NCI-H146 (cell line): ENCODE measurements at regions not wholly inside any gene's neighbourhood (a gene's known extent, or its start where the extent isn't known, plus 50 kb on each side); places are given as distances from the start of the nearest gene placed in this dataset.
A peak's percentile ranks its signal among the peaks of the same experiment; 100 is the strongest.

Experiments used
- DNase-seq: peaks from one replicate; lab custom pipeline; 2025; lab: John Stamatoyannopoulos, UW

- peak; percentile 92 for DNase-seq
These were observed 118.7 kb downstream of the BMP2 start for GRCh38 chr20:6886065-6886729.

- DNase-seq = no peak
These were observed 120.5 kb downstream of the BMP2 start for GRCh38 chr20:6887966-6888365.

- DNase-seq = no peak
These were observed 121.4 kb downstream of the BMP2 start for GRCh38 chr20:6888736-6889395.

- DNase-seq = no peak
These were observed 125.2 kb downstream of the BMP2 start for GRCh38 chr20:6892724-6893123.

GRCh38 chr20:6898928-6899327 is 131.4 kb downstream of the BMP2 start:
- DNase-seq = peak; percentile 45

GRCh38 chr20:6906871-6907270 is 139.4 kb downstream of the BMP2 start:
- DNase-seq = no peak

- DNase-seq = no peak
These were observed 141.2 kb downstream of the BMP2 start for GRCh38 chr20:6908673-6909072.

GRCh38 chr20:6909608-6910007 is 142.1 kb downstream of the BMP2 start:
- DNase-seq = no peak

GRCh38 chr20:6914986-6915385 is 147.5 kb downstream of the BMP2 start:
- no peak for DNase-seq

- no peak for DNase-seq
These were observed 149.5 kb downstream of the BMP2 start for GRCh38 chr20:6916938-6917337.

GRCh38 chr20:6919792-6920468 is 152.4 kb downstream of the BMP2 start:
- peak; percentile 13 for DNase-seq

- DNase-seq = peak; percentile 72
These were observed 153.6 kb downstream of the BMP2 start for GRCh38 chr20:6920991-6921613.

GRCh38 chr20:6921717-6922386 is 154.4 kb downstream of the BMP2 start:
- DNase-seq = no peak

GRCh38 chr20:6924681-6925080 is 157.2 kb downstream of the BMP2 start:
- no peak for DNase-seq

GRCh38 chr20:6925744-6926278 is 158.3 kb downstream of the BMP2 start:
- no peak for DNase-seq

GRCh38 chr20:6940048-6940447 is 172.6 kb downstream of the BMP2 start:
- DNase-seq = peak; percentile 49

- DNase-seq = peak; percentile 1
These were observed 173.4 kb downstream of the BMP2 start for GRCh38 chr20:6940876-6941275.

GRCh38 chr20:6941571-6941970 is 174.1 kb downstream of the BMP2 start:
- DNase-seq = no peak

GRCh38 chr20:6942266-6942665 is 174.8 kb downstream of the BMP2 start:
- DNase-seq = no peak

- DNase-seq = no peak
These were observed 176.8 kb downstream of the BMP2 start for GRCh38 chr20:6944292-6944691.

GRCh38 chr20:6953611-6954010 is 186.1 kb downstream of the BMP2 start:
- no peak for DNase-seq

GRCh38 chr20:6954219-6954618 is 186.7 kb downstream of the BMP2 start:
- peak; percentile 91 for DNase-seq
